Esophagus muscularis mucosa (tissue), 4 donors: ENCODE measurements at regions not wholly inside any gene's neighbourhood (a gene's known extent, or its start where the extent isn't known, plus 50 kb on each side); places are given as distances from the start of the nearest gene placed in this dataset.

Experiments
- DNase-seq: peaks from one replicate; pipeline ENCODE4 v3.0.0-alpha.2; 2017; ENCODE audit errors: extremely low spot score
- H3K27ac ChIP-seq, 4 donors: fragments of 200-600 bp; sonication (generic); replicated peaks in 1 of 4; 1 replicate in 3 of 4; 2 replicates in 1 of 4; pipeline ENCODE4 v1.5.1; 2016 to 2019; ENCODE audit warnings: mild to moderate bottlenecking in 1 of 4
- H3K27me3 ChIP-seq, 4 donors: fragments of 200-600 bp; sonication (generic); one replicate each; pipeline versions ENCODE4 v1.5.1 to v1.6.0; 2016 to 2019
- H3K36me3 ChIP-seq, 4 donors: fragments of 200-600 bp; sonication (generic); one replicate each; pipeline ENCODE4 v1.5.1; 2016 to 2019
- H3K4me1 ChIP-seq, 4 donors: fragments of 200-600 bp; sonication (generic); one replicate each; pipeline ENCODE4 v1.5.1; 2016 to 2019
- H3K4me3 ChIP-seq, 4 donors: fragments of 200-600 bp; sonication (generic); 1 replicate in 2 of 4; 2 replicates in 2 of 4; pipeline ENCODE4 v1.5.1; 2016 to 2019; ENCODE audit warnings: mild to moderate bottlenecking in 4 of 4, moderate library complexity in 1 of 4
- H3K9me3 ChIP-seq, 4 donors: fragments of 200-600 bp; sonication (generic); 1 replicate in 3 of 4; 2 replicates in 1 of 4; pipeline ENCODE4 v1.5.1; 2016 to 2019
- CTCF ChIP-seq, 3 experiments: fragments of 200-600 bp in 2 of 3; fragments of 450-650 bp in 1 of 3; sonication (generic) in 2 of 3; IDR thresholded peaks; one replicate each; pipeline ENCODE4 v1.5.1; 2017 to 2019; ENCODE audit warnings: antibody characterized with exemption in 3 of 3, mild to moderate bottlenecking in 2 of 3, moderate library complexity in 1 of 3
- EP300 ChIP-seq: sonication (generic); formaldehyde crosslinking; IDR thresholded peaks from one replicate; pipeline ENCODE4 v1.6.1; 2017; ENCODE audit warnings: antibody characterized with exemption
- POLR2A ChIP-seq: fragments of 450-650 bp; IDR thresholded peaks from one replicate; pipeline ENCODE4 v1.6.1; 2017; ENCODE audit warnings: antibody characterized with exemption, moderate library complexity, mild to moderate bottlenecking, low read depth
- POLR2AphosphoS5 ChIP-seq, 2 donors: sonication (generic); formaldehyde crosslinking; IDR thresholded peaks; one replicate each; pipeline ENCODE4 v1.6.1; 2017; ENCODE audit warnings: antibody characterized with exemption in 2 of 2
- WGBS: methylation state at CpG from one replicate; pipeline ENCODE4 v1.1.5; 2018; 5-methylcytosine and 5-hydroxymethylcytosine counted together
- intact Hi-C: fragments of 100-400 bp; cut with DNase I; formaldehyde crosslinking; loops from one replicate; pipeline ENCODE4 v1.15.1; 2023

GRCh38 chr13:44274771-44275205, 98.8 kb upstream of the SERP2 start:
- Histone ChIP-seq H3K4me3 (peak overlapping the region; percentile 4 to 28 (median 16)), H3K27ac (peak overlapping the region; percentile 79 to 90 (median 84)), H3K9me3 (no peaks in the 10 kb centered on the region), H3K27me3 (no peaks in the 10 kb centered on the region), H3K36me3 (no peaks in the 10 kb centered on the region), H3K4me1 (peaks cover 38 to 65% (median 63%) of the 10 kb centered on the region in 4 donors)
- DNase-seq, result no peak
- TF ChIP-seq POLR2A, result no peak
- WGBS, result 42% methylated on average over 2 of the region's 2 CpGs
- intact Hi-C loops, result no loop called here

DNA sequence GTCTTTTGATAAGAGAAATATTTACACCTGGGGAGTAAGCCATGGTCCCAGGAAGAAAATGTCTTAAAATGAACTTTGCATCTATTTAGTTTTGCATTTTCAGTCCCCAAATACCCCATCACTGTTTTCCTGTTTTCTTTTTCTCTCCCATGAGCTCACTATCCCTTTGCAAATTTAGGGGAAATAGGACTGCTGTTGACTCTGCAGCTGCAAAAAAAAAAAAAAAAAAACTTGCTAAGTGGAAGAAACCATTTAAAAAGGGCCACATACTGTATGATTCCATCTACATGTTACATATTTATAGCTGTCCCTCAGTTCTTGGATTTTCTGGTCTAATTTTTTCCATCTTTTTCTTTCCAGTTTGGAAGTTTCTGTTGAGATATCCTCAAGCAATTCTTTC, 98.2 kb upstream of the SERP2 start:
- intact Hi-C loops, result no loop called here
- TF ChIP-seq POLR2AphosphoS5 (IDR thresholded peaks at IDR 0.05) (no peak), CTCF (IDR thresholded peaks at IDR 0.05) (no peak), EP300 (no peak), POLR2A (no peak)
- H3K9me3 ChIP-seq, result no peaks in the 10 kb centered on the region
- no peaks in the 10 kb centered on the region for H3K36me3 ChIP-seq
- H3K27me3 ChIP-seq, result no peaks in the 10 kb centered on the region
- H3K27ac ChIP-seq, result peak overlapping the region; percentile 79 to 90 (median 84)
- no peak for DNase-seq
- H3K4me1 ChIP-seq, result peaks cover 37 to 59% (median 57%) of the 10 kb centered on the region in 4 donors
- H3K4me3 ChIP-seq, result no peak overlapping the region

DNA sequence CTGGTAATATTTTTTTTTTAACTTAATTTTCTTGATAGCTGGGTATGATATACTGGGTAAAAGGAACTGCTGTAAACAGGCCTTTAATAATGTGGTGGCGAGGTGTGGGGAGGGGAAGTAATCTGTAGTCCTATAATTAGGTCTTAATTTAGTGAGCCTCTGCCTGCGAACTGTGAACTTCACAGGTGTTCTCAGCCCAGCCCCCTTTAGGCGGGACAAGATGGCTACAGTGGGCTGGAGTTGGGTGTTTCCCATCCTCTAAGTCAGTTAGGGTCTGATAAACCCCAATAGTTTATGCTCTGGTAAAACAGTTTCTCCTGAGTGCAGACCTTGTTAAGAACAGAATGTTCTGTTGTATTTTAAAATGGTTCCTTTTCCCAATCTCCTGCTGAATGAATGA, 97.6 kb upstream of the SERP2 start:
- intact Hi-C loops, result no loop called here
- Histone ChIP-seq H3K4me3 (no peak overlapping the region), H3K9me3 (no peaks in the 10 kb centered on the region), H3K36me3 (no peaks in the 10 kb centered on the region), H3K27ac (peak overlapping the region in 1 of 4 donors; percentile 86), H3K27me3 (no peaks in the 10 kb centered on the region), H3K4me1 (peaks cover 30 to 52% (median 51%) of the 10 kb centered on the region in 4 donors)
- no peak for DNase-seq
- 65% methylated on average over 3 of the region's 3 CpGs for WGBS
- TF ChIP-seq EP300, result no peak
- TF ChIP-seq CTCF (IDR thresholded peaks at IDR 0.05), result no peak
- no peak for TF ChIP-seq POLR2A
- TF ChIP-seq POLR2AphosphoS5 (IDR thresholded peaks at IDR 0.05), result no peak

GRCh38 chr13:44277459-44277858, 96.2 kb upstream of the SERP2 start:
- TF ChIP-seq POLR2A (no peak), POLR2AphosphoS5 (IDR thresholded peaks at IDR 0.05) (no peak), CTCF (IDR thresholded peaks at IDR 0.05) (no peak), EP300 (no peak)
- DNase-seq, result no peak
- peaks cover 16 to 38% (median 37%) of the 10 kb centered on the region in 4 donors for H3K4me1 ChIP-seq
- intact Hi-C loops, result no loop called here
- WGBS, result 80% methylated on average over 1 of the region's 1 CpG
- H3K9me3 ChIP-seq, result no peaks in the 10 kb centered on the region
- no peak overlapping the region for H3K4me3 ChIP-seq
- H3K27me3 ChIP-seq, result no peaks in the 10 kb centered on the region
- H3K27ac ChIP-seq, result no peak overlapping the region
- H3K36me3 ChIP-seq, result no peaks in the 10 kb centered on the region

DNA sequence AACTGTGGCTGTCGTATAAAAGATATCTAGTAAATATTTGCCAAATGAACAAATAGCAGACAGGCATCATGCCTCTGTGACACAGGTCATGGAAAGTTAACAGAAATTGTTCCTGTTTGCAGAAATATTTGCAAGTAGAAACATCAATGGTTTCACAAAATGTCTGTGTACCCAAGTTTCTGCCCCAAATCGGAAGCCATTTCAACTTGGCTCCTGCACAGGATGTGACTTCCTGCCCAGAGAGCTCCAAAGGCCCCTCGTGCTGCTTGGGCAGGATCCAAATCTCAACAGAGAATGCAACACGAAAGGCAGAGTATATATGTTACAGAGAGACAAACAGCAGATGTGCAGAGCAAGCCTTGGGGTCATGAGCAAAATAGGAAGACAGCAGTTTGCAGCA, 95.5 kb upstream of the SERP2 start:
- Histone ChIP-seq H3K4me3 (no peak overlapping the region), H3K27me3 (no peaks in the 10 kb centered on the region), H3K9me3 (no peaks in the 10 kb centered on the region), H3K27ac (no peak overlapping the region), H3K36me3 (no peaks in the 10 kb centered on the region), H3K4me1 (peaks cover 12 to 31% (median 30%) of the 10 kb centered on the region in 4 donors)
- DNase-seq, result no peak
- intact Hi-C loops, result no loop called here
- 50% methylated on average over 4 of the region's 4 CpGs for WGBS
- TF ChIP-seq EP300 (no peak), CTCF (IDR thresholded peaks at IDR 0.05) (no peak), POLR2AphosphoS5 (IDR thresholded peaks at IDR 0.05) (peak in 1 of 2 donors; percentile 18)
